ENCODE measurements at regions not wholly inside any gene's neighbourhood (a gene's known extent, or its start where the extent isn't known, plus 50 kb on each side); places are given as distances from the start of the nearest gene placed in this dataset.

GRCh38 chr3:24929521-24929920 lies 434.9 kb upstream of the THRB start:
- DNase-seq (ENCODE audit: low spot score): no peak
- intact Hi-C loops (cut with micrococcal nuclease; ENCODE audit: unreplicated experiment): no loop called here
- no peak overlapping the region for H3K4me2 ChIP-seq (ENCODE audit: low read length)
- H3K4me1 ChIP-seq (ENCODE audit: insufficient read depth, low read length, poor library complexity, severe bottlenecking): no peaks in the 10 kb centered on the region
- no peaks in the 10 kb centered on the region for H3K36me3 ChIP-seq (ENCODE audit: insufficient read depth, low read length)
- TF ChIP-seq CTCF (conservative IDR thresholded peaks at IDR 0.05; ENCODE audit: low read length): no peak
- TF ChIP-seq EZH2phosphoT487 (IDR thresholded peaks at IDR 0.05; ENCODE audit: borderline replicate concordance, low read depth, low read length): no peak
- CTCF ChIA-PET (ENCODE audit: unreplicated experiment): no interaction called here
- H3K9me2 ChIP-seq (ENCODE audit: insufficient read depth, low read length): no peaks in the 10 kb centered on the region
- no peaks in the 10 kb centered on the region for H3K79me2 ChIP-seq (ENCODE audit: insufficient read depth, low read depth, low read length)
- no peaks in the 10 kb centered on the region for H4K20me1 ChIP-seq (ENCODE audit: insufficient read depth, low read length)
- no peak overlapping the region for H3K4me3 ChIP-seq (ENCODE audit: low read depth, low read length, poor library complexity, severe bottlenecking)
- no TSS peak for BruUV-seq (replicated peaks)
- H3K27ac ChIP-seq (ENCODE audit: low read depth, low read length, poor library complexity, severe bottlenecking): no peak overlapping the region
- H2AFZ ChIP-seq (ENCODE audit: low read length): no peak overlapping the region
- H3K9me3 ChIP-seq (ENCODE audit: low read length): no peaks in the 10 kb centered on the region
- POLR2A ChIA-PET: no interaction called here

GRCh38 chr3:24933401-24933800 lies 438.8 kb upstream of the THRB start:
- H3K9me2 ChIP-seq (ENCODE audit: insufficient read depth, low read length): no peaks in the 10 kb centered on the region
- H3K9me3 ChIP-seq (ENCODE audit: low read length): no peaks in the 10 kb centered on the region
- no peak overlapping the region for H3K4me3 ChIP-seq (ENCODE audit: low read depth, low read length, poor library complexity, severe bottlenecking)
- intact Hi-C loops (cut with micrococcal nuclease; ENCODE audit: unreplicated experiment): no loop called here
- no peaks in the 10 kb centered on the region for H3K79me2 ChIP-seq (ENCODE audit: insufficient read depth, low read depth, low read length)
- CTCF ChIA-PET (ENCODE audit: unreplicated experiment): no interaction called here
- no peak overlapping the region for H3K27ac ChIP-seq (ENCODE audit: low read depth, low read length, poor library complexity, severe bottlenecking)
- no peak for DNase-seq (ENCODE audit: low spot score)
- H4K20me1 ChIP-seq (ENCODE audit: insufficient read depth, low read length): no peaks in the 10 kb centered on the region
- TF ChIP-seq EZH2phosphoT487 (IDR thresholded peaks at IDR 0.05; ENCODE audit: borderline replicate concordance, low read depth, low read length) (no peak), CTCF (conservative IDR thresholded peaks at IDR 0.05; ENCODE audit: low read length) (no peak)
- no TSS peak for BruUV-seq (replicated peaks)
- POLR2A ChIA-PET: no interaction called here
- H3K36me3 ChIP-seq (ENCODE audit: insufficient read depth, low read length): no peaks in the 10 kb centered on the region
- H3K4me2 ChIP-seq (ENCODE audit: low read length): no peak overlapping the region
- no peak overlapping the region for H2AFZ ChIP-seq (ENCODE audit: low read length)
- H3K4me1 ChIP-seq (ENCODE audit: insufficient read depth, low read length, poor library complexity, severe bottlenecking): no peaks in the 10 kb centered on the region

GRCh38 chr3:24936574-24936973 lies 441.9 kb upstream of the THRB start:
- Histone ChIP-seq H2AFZ (ENCODE audit: low read length) (no peak overlapping the region), H3K27ac (ENCODE audit: low read depth, low read length, poor library complexity, severe bottlenecking) (no peak overlapping the region)
- CTCF ChIA-PET (ENCODE audit: unreplicated experiment): no interaction called here

More at GRCh38 chr3:24936574-24936973, 441.9 kb upstream of the THRB start:
- TF ChIP-seq CTCF (conservative IDR thresholded peaks at IDR 0.05; ENCODE audit: low read length) (no peak), EZH2phosphoT487 (IDR thresholded peaks at IDR 0.05; ENCODE audit: borderline replicate concordance, low read depth, low read length) (no peak)
- H3K79me2 ChIP-seq (ENCODE audit: insufficient read depth, low read depth, low read length): no peaks in the 10 kb centered on the region
- no peak overlapping the region for H3K4me2 ChIP-seq (ENCODE audit: low read length)
- intact Hi-C loops (cut with micrococcal nuclease; ENCODE audit: unreplicated experiment): no loop called here
- no peaks in the 10 kb centered on the region for H3K4me1 ChIP-seq (ENCODE audit: insufficient read depth, low read length, poor library complexity, severe bottlenecking)
- no peaks in the 10 kb centered on the region for H4K20me1 ChIP-seq (ENCODE audit: insufficient read depth, low read length)
- no TSS peak for BruUV-seq (replicated peaks)
- H3K36me3 ChIP-seq (ENCODE audit: insufficient read depth, low read length): no peaks in the 10 kb centered on the region
- no peak overlapping the region for H3K4me3 ChIP-seq (ENCODE audit: low read depth, low read length, poor library complexity, severe bottlenecking)
- no peaks in the 10 kb centered on the region for H3K9me3 ChIP-seq (ENCODE audit: low read length)
- DNase-seq (ENCODE audit: low spot score): no peak
- POLR2A ChIA-PET: no interaction called here
- no peaks in the 10 kb centered on the region for H3K9me2 ChIP-seq (ENCODE audit: insufficient read depth, low read length)

Measured in OCI-LY7 (cell line).